OCI-LY7 (cell line): ENCODE measurements at regions not wholly inside any gene's neighbourhood (a gene's known extent, or its start where the extent isn't known, plus 50 kb on each side); places are given as distances from the start of the nearest gene placed in this dataset.

ENCODE experiments used
- CTCF ChIP-seq: fragments of 200-600 bp; sonication (generic); conservative IDR thresholded peaks from 2 replicates; pipeline ENCODE4 v1.5.1; 2014; ENCODE audit warnings: mild to moderate bottlenecking, antibody characterized with exemption, low read length, moderate library complexity, mixed read lengths
- EZH2phosphoT487 ChIP-seq: fragments of 200-600 bp; sonication (generic); IDR thresholded peaks from 2 replicates; pipeline ENCODE4 v1.6.1; 2018; ENCODE audit warnings: low read depth, borderline replicate concordance, mild to moderate bottlenecking, mixed run types, antibody characterized with exemption, low read length, moderate library complexity, mixed read lengths

- TF ChIP-seq CTCF (no peak), EZH2phosphoT487 (no peak)
Measured at GRCh38 chr20:48276021-48276342, 490.7 kb upstream of the SULF2 start.
